ENCODE measurements at regions not wholly inside any gene's neighbourhood (a gene's known extent, or its start where the extent isn't known, plus 50 kb on each side); places are given as distances from the start of the nearest gene placed in this dataset.

DNA sequence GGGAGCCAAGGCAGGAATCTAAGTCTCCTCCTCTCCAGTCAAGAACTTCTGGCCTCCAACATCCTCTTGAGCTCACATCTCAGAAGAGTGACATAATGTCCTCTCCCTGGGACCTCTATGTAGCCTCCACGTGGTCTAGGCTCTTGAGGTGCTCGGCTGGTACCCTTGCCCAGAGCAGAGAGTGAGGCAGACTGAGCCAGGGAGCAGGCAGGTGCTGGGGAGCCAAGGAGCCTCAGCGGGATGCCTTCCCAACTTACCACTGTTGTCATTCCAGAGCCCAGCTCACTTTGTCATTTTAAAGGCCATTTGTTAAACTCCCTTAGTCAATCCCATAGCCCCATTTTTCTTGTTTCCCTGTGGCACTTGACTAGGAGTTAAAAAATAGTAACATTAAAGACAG, 52.1 kb upstream of the DUSP22 start:
- Histone ChIP-seq H2AFZ (ENCODE audit: insufficient read depth, low read depth, low read length, poor library complexity, severe bottlenecking) (no peak overlapping the region), H3K9ac (ENCODE audit: low read length) (no peak overlapping the region), H3K27me3 (replicated peaks in 1 of 4; ENCODE audit: control extremely low read depth in 1 of 4, control insufficient read depth in 3 of 4, insufficient read depth in 4 of 4, low read length in 3 of 4) (no peaks in the 10 kb centered on the region), H3K4me1 (ENCODE audit: control insufficient read depth in 2 of 2, insufficient read depth in 2 of 2, low read length in 2 of 2) (peaks cover 17% of the 10 kb centered on the region in 2 donors), H3K9me3 (ENCODE audit: control extremely low read depth in 1 of 3, control insufficient read depth in 2 of 3, insufficient read depth in 1 of 3, low read length in 2 of 3) (no peaks in the 10 kb centered on the region), H3K27ac (ENCODE audit: low read length in 2 of 2) (no peak overlapping the region), H3K79me2 (ENCODE audit: control insufficient read depth, insufficient read depth, low read length) (no peaks in the 10 kb centered on the region), H3K4me3 (ENCODE audit: control extremely low read depth in 1 of 5, extremely low read depth in 1 of 5, insufficient read depth in 1 of 5, low read depth in 2 of 5, low read length in 4 of 5) (no peak overlapping the region), H4K20me1 (ENCODE audit: control insufficient read depth, insufficient read depth, low read length, poor library complexity, severe bottlenecking) (no peaks in the 10 kb centered on the region), H3K36me3 (replicated peaks in 1 of 2; ENCODE audit: control extremely low read depth in 1 of 2, control insufficient read depth in 1 of 2, extremely low read depth in 1 of 2, insufficient read depth in 2 of 2, low read length in 1 of 2) (no peaks in the 10 kb centered on the region), H3K4me2 (replicated peaks; ENCODE audit: low read depth, low read length, poor library complexity, severe bottlenecking) (no peak overlapping the region)
- H3K4me1 Mint-ChIP-seq, result peaks cover 17% of the 10 kb centered on the region
- intact Hi-C loops (cut with micrococcal nuclease), result no loop called here
- ChIA-PET POLR2A (interaction anchor here (0.6 kb wide), 1 partner anchor 26 kb away, joined by 4 read pairs; no protein-coding TSS in a partner anchor), CTCF (interaction anchor here (0.5 to 2.2 kb wide), 2 partner anchors 13 to 56 kb away, joined by 3 to 7 read pairs; no protein-coding TSS in a partner anchor)
- TF ChIP-seq CTCF (IDR thresholded peaks at IDR 0.05) (no peak), EZH2 (IDR thresholded peaks at IDR 0.05; ENCODE audit: borderline replicate concordance, insufficient read depth, low read depth, low read length, poor library complexity, severe bottlenecking) (no peak)
- no peak for DNase-seq
- ATAC-seq (ENCODE audit: low read depth), result no peak
- 85% methylated on average over 2 of the region's 3 CpGs for WGBS (ENCODE audit: insufficient coverage)
- no peaks in the 10 kb centered on the region for H3K27me3 Mint-ChIP-seq
- no peaks in the 10 kb centered on the region for H3K9me3 Mint-ChIP-seq (ENCODE audit: insufficient read depth)
- no peak overlapping the region for H3K4me3 Mint-ChIP-seq
- H3K27ac Mint-ChIP-seq, result no peak overlapping the region

DNA sequence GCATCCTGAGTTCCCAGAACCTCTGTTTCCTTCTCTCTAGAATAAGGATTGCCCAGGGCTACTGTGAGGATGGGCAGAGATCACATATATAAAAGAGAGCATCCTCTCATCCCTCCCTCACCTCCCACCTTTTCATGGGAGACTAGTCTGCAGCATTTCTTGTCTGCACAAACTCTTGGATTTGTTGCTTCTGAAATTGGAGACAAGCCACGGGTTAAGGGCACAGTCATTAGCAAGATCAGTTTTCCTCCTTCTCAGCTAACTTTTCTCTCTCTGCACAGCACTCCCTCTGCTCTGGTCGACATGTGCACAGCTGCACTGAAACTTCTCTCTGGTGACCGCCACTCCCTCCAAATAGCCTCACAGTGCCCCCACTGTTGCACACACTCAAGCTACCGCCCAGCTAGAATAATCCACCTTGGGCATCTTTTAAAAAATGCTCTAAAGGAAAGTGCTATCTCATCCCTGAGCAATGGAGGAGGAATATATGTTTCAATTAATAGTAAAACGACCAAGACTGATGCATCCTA, 50.9 kb upstream of the DUSP22 start:
- no peak for ATAC-seq (ENCODE audit: low read depth)
- H3K27ac Mint-ChIP-seq, result no peak overlapping the region
- Histone ChIP-seq H3K4me1 (ENCODE audit: control insufficient read depth in 2 of 2, insufficient read depth in 2 of 2, low read length in 2 of 2) (peaks cover 4 to 5% of the 10 kb centered on the region in 2 donors), H3K27ac (ENCODE audit: low read length in 2 of 2) (no peak overlapping the region), H3K4me2 (replicated peaks; ENCODE audit: low read depth, low read length, poor library complexity, severe bottlenecking) (no peak overlapping the region), H3K9ac (ENCODE audit: low read length) (no peak overlapping the region), H3K36me3 (replicated peaks in 1 of 2; ENCODE audit: control extremely low read depth in 1 of 2, control insufficient read depth in 1 of 2, extremely low read depth in 1 of 2, insufficient read depth in 2 of 2, low read length in 1 of 2) (no peaks in the 10 kb centered on the region), H3K9me3 (ENCODE audit: control extremely low read depth in 1 of 3, control insufficient read depth in 2 of 3, insufficient read depth in 1 of 3, low read length in 2 of 3) (no peaks in the 10 kb centered on the region), H3K27me3 (replicated peaks in 1 of 4; ENCODE audit: control extremely low read depth in 1 of 4, control insufficient read depth in 3 of 4, insufficient read depth in 4 of 4, low read length in 3 of 4) (no peaks in the 10 kb centered on the region), H3K79me2 (ENCODE audit: control insufficient read depth, insufficient read depth, low read length) (no peaks in the 10 kb centered on the region), H2AFZ (ENCODE audit: insufficient read depth, low read depth, low read length, poor library complexity, severe bottlenecking) (no peak overlapping the region), H4K20me1 (ENCODE audit: control insufficient read depth, insufficient read depth, low read length, poor library complexity, severe bottlenecking) (no peaks in the 10 kb centered on the region), H3K4me3 (ENCODE audit: control extremely low read depth in 1 of 5, extremely low read depth in 1 of 5, insufficient read depth in 1 of 5, low read depth in 2 of 5, low read length in 4 of 5) (no peak overlapping the region)
- H3K9me3 Mint-ChIP-seq (ENCODE audit: insufficient read depth), result no peaks in the 10 kb centered on the region
- CTCF ChIA-PET, result interaction anchor here (0.6 to 2.2 kb wide), 2 partner anchors 14 to 63 kb away, joined by 3 to 7 read pairs; no protein-coding TSS in a partner anchor
- no peak for TF ChIP-seq EZH2 (IDR thresholded peaks at IDR 0.05; ENCODE audit: borderline replicate concordance, insufficient read depth, low read depth, low read length, poor library complexity, severe bottlenecking)
- TF ChIP-seq CTCF (IDR thresholded peaks at IDR 0.05), result no peak
- H3K4me3 Mint-ChIP-seq, result no peak overlapping the region
- 67% methylated on average over 2 of the region's 5 CpGs for WGBS (ENCODE audit: insufficient coverage)
- intact Hi-C loops (cut with micrococcal nuclease), result no loop called here
- no peaks in the 10 kb centered on the region for H3K27me3 Mint-ChIP-seq
- H3K4me1 Mint-ChIP-seq, result peaks cover 6% of the 10 kb centered on the region
- DNase-seq, result no peak
- POLR2A ChIA-PET, result no interaction called here

All from B cell (primary cell).